Activated naive CD4-positive, alpha-beta T cell treated with anti-CD3 and anti-CD28 coated beads for 36 hours (primary cell): ENCODE measurements at regions not wholly inside any gene's neighbourhood (a gene's known extent, or its start where the extent isn't known, plus 50 kb on each side); places are given as distances from the start of the nearest gene placed in this dataset.

ENCODE experiments used
- CTCF ChIA-PET: fragments of 350-600 bp; sonication (Branson Sonifier 250); formaldehyde crosslinking; loops from one replicate; lab custom pipeline; 2021; ENCODE audit warnings: antibody characterized with exemption; lab: Charles Lee
- DNase-seq: peaks from one replicate; pipeline ENCODE4 v3.0.0-alpha.2; 2020
- H3K27ac Mint-ChIP-seq: one replicate; pipeline ENCODE4 v1.8.0; 2021; ENCODE audit warnings: mild to moderate bottlenecking, mixed read lengths
- H3K27me3 Mint-ChIP-seq: one replicate; pipeline ENCODE4 v1.8.0; 2021; ENCODE audit warnings: low read depth, mixed read lengths
- H3K36me3 Mint-ChIP-seq: one replicate; pipeline ENCODE4 v1.8.0; 2021; ENCODE audit warnings: low read depth, mixed read lengths
- H3K4me1 Mint-ChIP-seq: one replicate; pipeline ENCODE4 v1.8.0; 2021; ENCODE audit warnings: low read depth, mixed read lengths
- H3K4me3 Mint-ChIP-seq: one replicate; pipeline ENCODE4 v1.8.0; 2021; ENCODE audit warnings: mild to moderate bottlenecking, moderate library complexity, mixed read lengths
- H3K9me3 Mint-ChIP-seq: one replicate; pipeline ENCODE4 v1.8.0; 2021; ENCODE audit warnings: mixed read lengths
- intact Hi-C: fragments of 100-400 bp; cut with micrococcal nuclease; formaldehyde crosslinking; loops from one replicate; pipeline ENCODE4 v1.15.1; 2023

DNA sequence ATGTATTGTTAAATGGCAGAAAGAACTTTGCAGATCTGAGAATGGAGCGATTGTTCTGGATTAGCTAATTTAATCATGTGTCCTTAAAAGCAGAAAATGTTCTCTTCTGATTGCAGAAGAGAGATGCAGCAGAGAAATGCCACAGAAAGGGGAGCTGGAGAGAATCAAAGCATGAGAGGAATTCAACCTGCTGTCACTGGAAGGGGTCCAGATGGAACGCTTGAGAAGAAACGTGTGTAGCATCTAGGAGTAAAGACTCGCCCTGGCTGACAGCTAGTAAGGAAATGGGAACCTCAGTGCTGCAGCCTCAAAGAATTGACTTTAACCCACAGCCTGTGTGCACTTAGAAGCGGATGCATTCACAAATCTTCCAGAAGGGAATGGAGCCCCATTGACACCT, 502.8 kb downstream of the KLF12 start:
- Mint-ChIP-seq H3K27me3 (no peaks in the 10 kb centered on the region), H3K27ac (no peak overlapping the region), H3K9me3 (no peaks in the 10 kb centered on the region), H3K36me3 (no peaks in the 10 kb centered on the region), H3K4me3 (no peak overlapping the region), H3K4me1 (peaks cover 31% of the 10 kb centered on the region)
- CTCF ChIA-PET, result no interaction called here
- intact Hi-C loops, result no loop called here
- no peak for DNase-seq

GRCh38 chr13:73625562-73626339, 508.5 kb downstream of the KLF12 start:
- H3K36me3 Mint-ChIP-seq, result no peaks in the 10 kb centered on the region
- H3K4me3 Mint-ChIP-seq, result peak overlapping the region; percentile 37

DNA sequence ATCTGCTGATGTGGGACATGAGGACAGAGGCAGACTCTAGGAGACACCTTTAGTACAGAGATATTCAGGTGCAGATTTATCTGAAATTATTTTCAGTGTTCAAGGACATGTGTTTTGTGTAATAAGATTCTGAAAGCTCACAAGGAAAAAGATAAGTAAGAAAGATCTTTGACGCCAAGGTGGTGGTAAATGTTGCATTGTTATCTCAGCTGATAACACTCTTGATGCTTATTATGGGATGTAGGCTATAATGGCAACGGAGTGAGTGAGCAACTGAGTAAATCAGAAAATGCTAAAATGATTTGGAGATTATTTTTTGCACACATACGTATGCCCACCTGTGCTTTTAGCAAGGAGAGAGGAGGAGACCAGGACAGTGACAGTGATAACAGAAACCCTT, 510.9 kb downstream of the KLF12 start:
- H3K27me3 Mint-ChIP-seq, result no peaks in the 10 kb centered on the region
- peaks cover 36% of the 10 kb centered on the region for H3K4me1 Mint-ChIP-seq
- CTCF ChIA-PET, result no interaction called here
- intact Hi-C loops, result no loop called here
- no peak overlapping the region for H3K27ac Mint-ChIP-seq
- H3K36me3 Mint-ChIP-seq, result no peaks in the 10 kb centered on the region
- H3K9me3 Mint-ChIP-seq, result no peaks in the 10 kb centered on the region
- DNase-seq, result no peak
- no peak overlapping the region for H3K4me3 Mint-ChIP-seq

More at GRCh38 chr13:73625562-73626339, 508.5 kb downstream of the KLF12 start:
- no peak overlapping the region for H3K27ac Mint-ChIP-seq
- H3K4me1 Mint-ChIP-seq, result peaks cover 36% of the 10 kb centered on the region
- CTCF ChIA-PET, result interaction anchor here (0.8 kb wide), 1 partner anchor 542 kb away, joined by 3 read pairs; no protein-coding TSS in a partner anchor
- intact Hi-C loops, result no loop called here
- no peaks in the 10 kb centered on the region for H3K9me3 Mint-ChIP-seq
- H3K27me3 Mint-ChIP-seq, result no peaks in the 10 kb centered on the region
- peak; percentile 26 for DNase-seq

- CTCF ChIA-PET, result no interaction called here
- no peak overlapping the region for H3K27ac Mint-ChIP-seq
- H3K36me3 Mint-ChIP-seq, result no peaks in the 10 kb centered on the region
- intact Hi-C loops, result no loop called here
- H3K27me3 Mint-ChIP-seq, result no peaks in the 10 kb centered on the region
- H3K4me1 Mint-ChIP-seq, result peaks cover 36% of the 10 kb centered on the region
- no peak for DNase-seq
- H3K9me3 Mint-ChIP-seq, result no peaks in the 10 kb centered on the region
- H3K4me3 Mint-ChIP-seq, result no peak overlapping the region
These were observed 511.8 kb downstream of the KLF12 start for GRCh38 chr13:73622381-73622780.

- no peaks in the 10 kb centered on the region for H3K36me3 Mint-ChIP-seq
- intact Hi-C loops, result no loop called here
- peaks cover 10% of the 10 kb centered on the region for H3K4me1 Mint-ChIP-seq
- DNase-seq, result no peak
- no peak overlapping the region for H3K27ac Mint-ChIP-seq
- CTCF ChIA-PET, result no interaction called here
- H3K4me3 Mint-ChIP-seq, result no peak overlapping the region
- H3K27me3 Mint-ChIP-seq, result no peaks in the 10 kb centered on the region
- no peaks in the 10 kb centered on the region for H3K9me3 Mint-ChIP-seq
These were observed 515.8 kb downstream of the KLF12 start for GRCh38 chr13:73618275-73618865.

DNA sequence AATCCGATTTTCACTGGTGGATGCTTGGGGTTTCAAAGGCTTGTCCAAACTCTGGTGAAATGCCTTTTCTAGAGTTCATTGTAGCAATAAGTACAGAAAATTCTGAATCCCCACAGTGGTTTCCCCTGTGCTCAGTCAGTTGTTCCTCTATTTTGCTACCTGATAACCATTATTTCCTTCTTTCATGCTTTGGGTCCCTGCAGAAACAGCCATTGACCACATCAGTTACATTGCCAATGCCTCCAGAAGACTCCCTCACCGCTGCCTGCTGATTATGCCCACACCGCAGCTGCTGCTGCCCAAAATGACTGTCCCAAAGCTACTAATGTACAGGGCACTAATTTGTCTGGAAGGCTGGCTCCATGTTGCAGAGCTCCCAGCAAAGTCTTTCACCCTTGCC, 517.3 kb downstream of the KLF12 start:
- H3K27ac Mint-ChIP-seq, result no peak overlapping the region
- no peaks in the 10 kb centered on the region for H3K27me3 Mint-ChIP-seq
- CTCF ChIA-PET, result no interaction called here
- intact Hi-C loops, result no loop called here
- no peak overlapping the region for H3K4me3 Mint-ChIP-seq
- H3K4me1 Mint-ChIP-seq, result no peaks in the 10 kb centered on the region
- no peaks in the 10 kb centered on the region for H3K9me3 Mint-ChIP-seq
- H3K36me3 Mint-ChIP-seq, result no peaks in the 10 kb centered on the region
- no peak for DNase-seq

GRCh38 chr13:73610799-73611592, 523.2 kb downstream of the KLF12 start:
- Mint-ChIP-seq H3K27me3 (no peaks in the 10 kb centered on the region), H3K36me3 (no peaks in the 10 kb centered on the region), H3K4me1 (peaks cover 3% of the 10 kb centered on the region), H3K9me3 (no peaks in the 10 kb centered on the region), H3K27ac (no peak overlapping the region), H3K4me3 (no peak overlapping the region)
- CTCF ChIA-PET, result interaction anchor here (0.5 to 0.7 kb wide), 2 partner anchors 60 to 130 kb away, joined by 3 read pairs; no protein-coding TSS in a partner anchor
- intact Hi-C loops, result no loop called here
- no peak for DNase-seq

DNA sequence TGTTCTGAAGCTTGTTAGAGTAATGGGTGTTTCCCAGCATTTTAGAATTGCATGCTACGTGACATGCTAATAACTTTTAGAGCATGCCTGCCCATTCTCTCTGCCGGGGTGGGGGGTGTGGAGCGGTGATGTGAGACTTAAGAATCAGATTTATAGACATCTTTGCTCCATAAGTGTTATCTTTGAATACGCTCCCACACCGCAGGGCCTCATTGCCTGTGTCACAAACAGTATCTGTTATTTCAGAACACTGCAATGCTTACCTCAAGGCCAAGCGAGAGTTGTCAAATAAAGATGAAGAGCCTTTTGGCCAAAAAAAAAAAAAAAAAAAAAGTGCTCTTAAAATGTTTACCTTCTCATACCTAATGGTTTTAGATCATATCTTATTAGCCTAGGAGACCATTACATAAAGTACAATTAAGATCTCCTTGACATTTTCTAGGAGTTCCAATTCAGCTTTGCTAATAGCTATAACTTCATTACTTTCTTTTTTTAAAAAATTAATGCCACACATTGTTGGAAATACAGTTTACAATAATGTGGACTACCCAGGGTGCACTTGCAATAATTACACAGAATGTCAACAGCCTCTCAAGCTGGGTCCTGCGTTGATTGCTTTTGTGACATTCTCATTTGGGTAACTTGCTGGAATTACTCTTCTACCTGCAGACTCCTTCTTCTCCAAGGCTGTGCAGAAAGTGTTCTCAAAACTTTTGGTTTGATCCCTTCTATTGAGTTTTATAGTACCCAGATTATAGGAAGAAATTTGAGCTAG, 525.3 kb downstream of the KLF12 start:
- H3K4me1 Mint-ChIP-seq, result peaks cover 3% of the 10 kb centered on the region
- H3K4me3 Mint-ChIP-seq, result no peak overlapping the region
- intact Hi-C loops, result no loop called here
- H3K9me3 Mint-ChIP-seq, result peaks cover under 1% of the 10 kb centered on the region
- no peaks in the 10 kb centered on the region for H3K27me3 Mint-ChIP-seq
- H3K36me3 Mint-ChIP-seq, result no peaks in the 10 kb centered on the region
- CTCF ChIA-PET, result interaction anchor here (1.2 kb wide), 1 partner anchor 13 kb away, joined by 3 read pairs; no protein-coding TSS in a partner anchor
- no peak overlapping the region for H3K27ac Mint-ChIP-seq
- DNase-seq, result no peak

DNA sequence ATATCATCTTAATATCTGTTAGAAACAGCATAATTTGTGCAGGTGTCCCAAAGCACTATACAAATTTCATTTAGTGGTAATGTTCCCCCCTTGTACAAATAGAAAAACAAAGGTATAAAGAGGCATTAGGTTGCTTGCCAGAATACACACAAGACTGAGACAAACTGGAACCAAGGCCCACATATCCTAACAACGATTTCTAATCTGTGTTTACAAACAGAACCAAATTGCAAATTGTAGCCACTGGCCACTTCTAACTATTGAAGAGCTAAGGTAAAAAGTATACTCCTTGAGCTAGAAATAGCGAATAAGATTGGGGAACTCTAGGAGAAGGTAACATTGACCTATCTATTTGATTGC, 526.1 kb downstream of the KLF12 start:
- CTCF ChIA-PET, result no interaction called here
- no peaks in the 10 kb centered on the region for H3K27me3 Mint-ChIP-seq
- intact Hi-C loops, result no loop called here
- peaks cover 3% of the 10 kb centered on the region for H3K4me1 Mint-ChIP-seq
- H3K4me3 Mint-ChIP-seq, result no peak overlapping the region
- H3K36me3 Mint-ChIP-seq, result peaks cover 1% of the 10 kb centered on the region
- H3K9me3 Mint-ChIP-seq, result peaks cover 1% of the 10 kb centered on the region
- no peak overlapping the region for H3K27ac Mint-ChIP-seq
- no peak for DNase-seq

DNA sequence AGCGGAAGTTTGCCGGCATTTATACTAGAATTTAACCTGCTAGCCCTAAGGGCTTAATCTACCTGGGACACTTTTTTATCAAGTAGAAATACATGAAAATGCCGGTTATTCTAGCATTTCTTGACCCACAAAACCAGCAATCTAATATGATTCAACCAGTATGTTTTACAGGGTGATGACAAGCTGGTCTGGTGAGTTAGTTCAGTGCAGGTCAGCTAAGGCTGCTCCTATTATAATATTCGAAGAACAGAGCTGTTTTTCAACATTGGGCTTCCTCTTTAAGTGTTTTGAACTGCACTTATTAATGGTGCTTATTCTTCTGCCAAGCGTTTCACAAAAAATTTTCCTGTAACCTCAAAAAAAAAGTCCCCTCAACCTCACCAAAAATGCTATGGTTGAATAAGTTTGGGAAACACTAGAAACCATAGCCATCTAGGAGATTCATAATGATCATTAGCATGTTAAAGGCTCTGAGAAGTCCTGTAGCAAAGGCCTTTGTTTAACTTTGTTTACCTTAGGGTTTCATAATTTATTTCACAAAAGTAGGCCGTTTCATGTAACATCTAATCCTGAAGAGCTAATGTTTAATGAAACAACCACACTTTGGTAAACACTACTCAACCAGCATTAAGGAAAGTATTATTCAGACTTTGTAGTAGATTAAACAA, 526.6 kb downstream of the KLF12 start:
- Mint-ChIP-seq H3K4me1 (peaks cover 3% of the 10 kb centered on the region), H3K27me3 (no peaks in the 10 kb centered on the region), H3K27ac (no peak overlapping the region), H3K4me3 (no peak overlapping the region), H3K36me3 (peaks cover 1% of the 10 kb centered on the region), H3K9me3 (peaks cover 1% of the 10 kb centered on the region)
- DNase-seq, result no peak
- CTCF ChIA-PET, result interaction anchor here (0.6 kb wide), 1 partner anchor 87 kb away, joined by 3 read pairs; no protein-coding TSS in a partner anchor
- intact Hi-C loops, result no loop called here

DNA sequence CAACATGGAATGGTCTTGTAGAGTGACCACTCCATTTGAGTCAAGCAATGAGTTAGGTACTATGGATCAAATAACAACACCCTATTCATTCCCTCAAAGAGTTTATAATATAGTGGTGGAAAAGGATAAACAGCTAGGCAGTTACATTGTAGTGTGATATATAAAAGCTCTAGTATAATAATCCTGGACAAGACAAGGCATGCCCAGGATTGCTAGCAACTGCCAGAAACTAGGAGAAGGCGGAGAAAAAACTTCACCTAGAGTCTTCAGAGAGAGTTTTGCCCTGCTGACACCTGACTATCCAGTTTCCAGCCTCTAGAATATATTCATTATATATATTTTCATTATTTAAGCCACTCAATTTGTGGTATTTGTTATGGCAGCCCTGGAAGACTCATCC, 530.6 kb downstream of the KLF12 start:
- intact Hi-C loops, result no loop called here
- peaks cover 1% of the 10 kb centered on the region for H3K9me3 Mint-ChIP-seq
- H3K4me1 Mint-ChIP-seq, result no peaks in the 10 kb centered on the region
- H3K4me3 Mint-ChIP-seq, result no peak overlapping the region
- CTCF ChIA-PET, result no interaction called here
- no peaks in the 10 kb centered on the region for H3K27me3 Mint-ChIP-seq
- DNase-seq, result no peak
- H3K27ac Mint-ChIP-seq, result no peak overlapping the region
- peaks cover 1% of the 10 kb centered on the region for H3K36me3 Mint-ChIP-seq
